HG03066 (cell line): ENCODE measurements at regions not wholly inside any gene's neighbourhood (a gene's known extent, or its start where the extent isn't known, plus 50 kb on each side); places are given as distances from the start of the nearest gene placed in this dataset.

Experiments
- ATAC-seq: cut with Tn5 transposase; IDR thresholded peaks from one replicate; pipeline ENCODE4 v1.9.1; 2021; ENCODE audit warnings: low read depth; ENCODE audit not compliant: unreplicated experiment

DNA sequence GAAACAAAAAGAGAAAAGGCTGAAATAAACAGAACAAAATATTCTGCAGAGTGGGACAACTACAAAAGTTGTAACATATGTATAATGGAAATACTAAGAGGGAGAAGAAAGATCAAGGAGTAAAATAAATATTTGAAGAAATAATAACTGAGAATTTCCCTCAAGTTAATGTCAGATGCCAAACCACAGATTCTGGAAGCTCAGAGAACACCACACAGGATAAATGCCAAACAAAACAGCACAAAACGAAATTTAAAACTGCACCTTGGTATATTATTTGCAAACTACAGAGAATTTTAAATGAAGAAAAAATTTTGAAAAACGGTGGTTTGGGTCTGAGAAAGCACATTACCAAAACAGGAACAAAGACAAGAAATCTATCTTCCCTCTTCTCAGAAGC is 1588.9 kb upstream of the TMEFF2 start:
- no peak for ATAC-seq

DNA sequence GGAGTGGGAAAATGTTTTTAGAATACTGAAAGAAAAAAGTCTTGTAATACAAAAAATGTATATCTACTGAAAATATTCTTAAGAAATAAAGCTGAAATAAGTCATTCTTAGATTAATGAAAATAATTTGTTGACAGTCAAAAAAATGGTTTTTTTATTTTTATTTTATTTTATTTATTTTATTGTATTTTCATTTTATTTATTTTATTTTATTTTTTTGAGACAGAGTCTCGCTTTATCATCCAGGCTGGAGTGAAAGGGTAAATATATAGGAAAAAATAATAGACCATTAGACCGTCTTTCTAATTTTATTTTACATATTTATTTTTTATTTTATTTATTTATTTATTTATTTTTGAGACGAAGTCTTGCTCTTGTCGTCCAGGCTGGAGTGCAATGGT is 1583.6 kb upstream of the TMEFF2 start:
- no peak for ATAC-seq

- ATAC-seq = no peak
These were observed 1582.3 kb upstream of the TMEFF2 start for GRCh38 chr2:193776988-193777387.

GRCh38 chr2:193774166-193774565 is 1579.4 kb upstream of the TMEFF2 start:
- ATAC-seq = no peak

DNA sequence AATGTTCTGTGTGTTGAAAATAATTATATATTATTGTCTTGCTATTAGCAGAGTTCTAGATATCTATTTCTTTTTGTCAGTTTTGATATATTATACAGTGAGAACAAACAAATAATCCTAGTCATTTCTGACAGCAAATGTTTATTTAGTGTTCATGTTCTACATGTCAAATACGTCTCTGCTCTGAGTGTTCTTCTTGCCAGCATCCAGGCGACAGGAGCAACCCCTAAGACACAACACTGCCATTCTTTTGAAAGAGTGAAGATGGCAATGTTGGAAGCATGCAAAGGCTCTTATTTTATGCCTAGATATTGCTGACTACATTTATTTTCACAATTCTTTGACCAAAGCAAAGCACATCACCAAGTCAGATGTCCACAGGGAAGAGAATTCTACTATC is 1556.6 kb upstream of the TMEFF2 start:
- ATAC-seq = no peak

DNA sequence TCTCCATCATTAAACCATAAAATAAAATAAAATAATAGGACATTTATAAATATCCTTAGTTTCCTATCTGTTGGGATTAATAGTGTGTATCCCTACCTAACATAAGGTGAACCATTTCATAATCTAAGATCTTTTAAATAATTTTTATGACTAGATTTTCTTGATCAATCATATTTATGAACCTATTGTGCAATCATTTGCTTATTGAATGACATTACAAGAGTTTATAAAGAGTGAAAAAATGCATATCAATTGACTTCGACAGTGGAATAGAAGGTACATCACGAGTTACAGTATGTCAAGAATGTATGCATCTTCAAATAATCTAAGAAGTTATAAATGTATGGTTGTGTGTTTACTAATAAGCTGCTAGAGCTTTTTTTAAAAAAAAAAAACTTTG is 1554.8 kb upstream of the TMEFF2 start:
- ATAC-seq = no peak

- ATAC-seq = no peak
These were observed 1548.4 kb upstream of the TMEFF2 start for GRCh38 chr2:193743089-193743488.

DNA sequence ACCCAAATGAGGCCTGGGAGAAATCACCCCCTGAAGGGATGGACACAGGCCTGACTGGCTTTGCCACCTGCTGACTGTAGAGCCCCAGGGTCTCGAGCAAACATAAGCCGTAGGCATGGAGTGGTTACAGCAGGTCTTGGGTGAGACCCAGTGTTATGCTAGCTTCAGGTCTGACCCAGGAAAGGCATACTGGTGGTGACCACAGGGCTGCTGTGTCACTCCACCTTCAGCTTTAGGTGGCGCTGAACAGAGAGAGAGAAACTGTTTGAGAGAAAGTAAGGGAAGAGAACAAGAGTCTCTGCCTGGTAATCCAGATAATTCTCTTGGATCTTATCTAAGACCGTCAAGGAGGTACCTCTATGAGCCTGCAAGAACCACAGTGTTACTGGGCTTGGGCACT is 1544.2 kb upstream of the TMEFF2 start:
- ATAC-seq = no peak

DNA sequence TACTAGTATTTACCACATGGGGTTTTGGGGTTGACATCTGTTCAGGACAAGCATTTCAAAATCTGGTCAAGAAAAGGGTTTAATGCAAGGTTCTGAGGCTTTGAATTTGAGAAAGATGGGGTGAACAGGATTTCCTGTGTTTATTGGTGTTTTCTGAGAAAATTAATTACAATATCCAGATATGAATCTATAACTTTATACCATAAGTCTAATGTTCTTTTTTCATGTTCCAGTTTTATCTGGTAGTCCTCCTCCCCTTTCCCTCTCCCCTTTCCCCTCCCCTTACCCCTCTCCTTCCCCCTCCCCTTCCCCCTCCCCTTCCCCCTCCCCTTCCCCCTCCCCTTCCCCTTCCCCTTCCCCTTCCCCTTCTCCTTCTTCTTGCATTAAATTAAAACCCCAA is 1518.2 kb upstream of the TMEFF2 start:
- no peak for ATAC-seq

- no peak for ATAC-seq
These were observed 1508.7 kb upstream of the TMEFF2 start for GRCh38 chr2:193703411-193703810.

DNA sequence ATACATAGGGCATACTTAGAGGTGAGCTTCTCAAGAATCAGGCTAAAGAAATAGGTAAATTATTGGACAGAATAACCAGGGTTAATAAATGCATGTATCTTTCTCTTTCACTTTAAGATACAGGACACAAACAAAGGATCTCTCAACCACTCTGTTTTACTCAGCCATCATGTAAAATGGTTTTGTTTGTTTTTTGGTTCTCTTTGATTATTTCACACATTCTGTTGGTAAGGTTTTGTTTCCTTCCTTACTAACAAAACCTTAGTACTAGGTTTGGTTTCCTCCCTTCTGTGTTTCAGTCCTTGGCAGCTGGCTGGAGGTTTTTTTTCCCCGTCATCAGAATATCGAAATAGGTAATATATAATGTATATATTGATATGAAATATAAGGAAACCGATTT is 1506.8 kb upstream of the TMEFF2 start:
- ATAC-seq = no peak

GRCh38 chr2:193695367-193695766 is 1500.6 kb upstream of the TMEFF2 start:
- ATAC-seq = no peak

- ATAC-seq = no peak
These were observed 1499.0 kb upstream of the TMEFF2 start for GRCh38 chr2:193693758-193694157.

- no peak for ATAC-seq
These were observed 1495.8 kb upstream of the TMEFF2 start for GRCh38 chr2:193690572-193690971.

DNA sequence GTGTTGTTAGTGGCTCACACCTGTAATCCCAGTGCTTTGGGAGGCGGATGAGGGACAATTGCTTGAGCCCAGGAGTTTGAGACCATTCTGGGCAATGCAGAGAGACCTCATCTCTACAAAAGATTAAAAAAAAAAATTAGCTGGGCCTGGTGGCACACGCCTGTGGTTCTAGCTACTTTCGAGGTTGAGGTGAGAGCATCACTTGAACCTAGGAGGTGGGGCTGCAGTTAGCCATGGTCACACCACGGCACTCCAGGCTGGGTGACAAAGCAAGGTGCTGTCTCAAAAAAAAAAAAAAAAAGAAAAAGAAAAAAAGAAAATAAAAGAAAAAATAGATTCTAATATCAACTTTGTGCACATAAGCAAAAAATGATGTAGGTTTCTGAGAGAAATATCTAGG is 1492.5 kb upstream of the TMEFF2 start:
- ATAC-seq = no peak

- ATAC-seq = no peak
These were observed 1485.1 kb upstream of the TMEFF2 start for GRCh38 chr2:193679847-193680246.

DNA sequence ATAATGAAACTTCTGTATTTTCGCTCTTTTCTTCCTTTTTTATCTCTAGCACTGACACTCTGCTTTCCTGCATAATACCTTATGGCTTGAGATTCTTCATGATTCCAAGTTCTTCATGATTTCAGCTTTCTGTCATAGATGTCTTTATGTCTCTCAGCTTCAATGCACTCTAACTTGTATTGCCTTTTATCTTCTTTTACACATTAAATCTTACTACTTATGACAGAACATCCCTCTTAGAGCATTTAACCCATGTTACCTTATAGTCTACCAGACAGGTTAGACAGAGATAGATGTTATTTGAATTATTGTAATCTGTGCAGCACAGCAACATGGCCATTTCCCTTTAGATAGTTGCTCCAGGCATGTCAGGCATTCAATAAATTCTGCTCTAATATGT is 1475.7 kb upstream of the TMEFF2 start:
- no peak for ATAC-seq

- ATAC-seq = peak; percentile 64
These were observed 1474.0 kb upstream of the TMEFF2 start for GRCh38 chr2:193668557-193669323.

DNA sequence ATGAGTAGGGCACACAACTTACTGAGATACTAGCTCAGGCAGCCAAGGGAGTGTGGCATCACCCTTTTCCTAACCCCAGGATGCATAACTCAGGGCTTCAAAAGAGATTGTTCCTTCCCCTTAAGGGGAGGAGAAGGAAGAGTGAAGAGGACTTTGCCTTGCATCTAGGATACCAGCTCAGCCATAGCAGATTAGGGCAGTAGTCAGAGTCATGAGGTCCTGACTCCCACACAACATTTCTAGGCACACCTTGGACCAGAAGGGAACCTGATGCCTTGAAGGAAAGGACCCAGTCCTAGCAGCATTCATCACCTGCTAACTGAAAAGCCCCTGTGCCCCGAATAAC is 1433.2 kb upstream of the TMEFF2 start:
- no peak for ATAC-seq

DNA sequence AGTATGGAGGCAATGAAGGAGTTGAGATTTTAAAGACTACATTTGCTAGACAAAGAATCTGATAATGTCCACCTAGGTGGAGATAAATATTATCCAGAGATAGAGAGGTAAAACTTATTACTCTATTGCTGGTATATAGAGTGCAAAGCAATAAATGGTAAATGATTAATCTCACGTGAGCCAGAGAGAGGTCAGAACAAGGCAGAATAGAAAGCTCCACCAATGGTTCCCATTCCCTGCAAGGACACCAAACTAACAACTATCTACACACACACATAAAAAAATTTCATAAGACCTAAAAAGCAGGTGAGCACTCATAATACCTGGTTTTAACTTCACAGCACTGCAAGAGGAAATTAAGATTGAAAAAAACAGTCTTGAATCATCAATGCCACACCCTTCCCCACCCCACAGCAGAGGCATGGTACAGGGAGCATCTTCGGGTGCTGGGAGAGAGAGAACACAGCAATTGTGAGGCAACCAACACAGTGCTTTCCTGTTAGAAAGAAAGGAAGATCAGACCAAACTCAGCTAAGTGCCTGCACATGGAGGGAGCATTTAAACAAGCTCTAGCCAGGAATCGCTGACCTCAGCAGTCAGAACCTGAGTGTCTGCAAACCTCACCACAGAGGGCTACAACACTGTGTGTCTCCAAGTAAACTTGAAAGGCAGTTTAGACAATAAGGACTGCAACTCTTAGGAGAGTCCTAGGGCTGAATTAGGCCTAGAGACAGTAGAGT is 1432.6 kb upstream of the TMEFF2 start:
- ATAC-seq = no peak

GRCh38 chr2:193608451-193608850 is 1413.7 kb upstream of the TMEFF2 start:
- ATAC-seq = no peak

DNA sequence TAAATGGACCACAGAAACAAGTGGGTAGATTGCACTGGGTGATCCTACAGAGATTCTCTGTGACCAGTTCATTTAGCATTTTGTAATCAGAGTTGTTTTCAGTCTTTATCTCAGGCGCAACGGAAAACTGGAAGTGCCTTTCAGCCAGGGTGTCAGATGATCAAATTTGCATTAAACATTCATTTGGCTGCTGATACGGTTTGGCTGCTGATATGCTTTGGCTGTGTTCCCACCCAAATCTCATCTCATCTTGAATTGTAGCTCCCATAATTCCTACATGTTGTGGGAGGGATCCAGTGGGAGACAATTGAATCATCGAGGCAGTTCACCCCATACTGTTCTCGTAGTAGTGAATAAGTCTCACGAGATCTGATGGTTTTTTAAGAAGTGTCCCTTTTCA is 1396.1 kb upstream of the TMEFF2 start:
- no peak for ATAC-seq
